ENCODE measurements at regions not wholly inside any gene's neighbourhood (a gene's known extent, or its start where the extent isn't known, plus 50 kb on each side); places are given as distances from the start of the nearest gene placed in this dataset.
"Not testable (repeated sequence)": the region's sequence is repeated elsewhere in the genome, so short reads cannot be mapped to it uniquely, and the experiment has no call there.

GRCh38 chr10:36488579-36488978 is 636.8 kb upstream of the ANKRD30A start:
- no peak for DNase-seq

GRCh38 chr10:36479073-36479472 is 646.3 kb upstream of the ANKRD30A start:
- no peak for DNase-seq

- DNase-seq, result no peak
Measured at GRCh38 chr10:36476399-36476798, 649.0 kb upstream of the ANKRD30A start.

GRCh38 chr10:36475746-36476145 is 649.7 kb upstream of the ANKRD30A start:
- no peak for DNase-seq

GRCh38 chr10:36474456-36474855 is 650.9 kb upstream of the ANKRD30A start:
- DNase-seq, result no peak

GRCh38 chr10:36473122-36473521 is 652.3 kb upstream of the ANKRD30A start:
- no peak for DNase-seq

GRCh38 chr10:36469585-36469984 is 655.8 kb upstream of the ANKRD30A start:
- no peak for DNase-seq

- no peak for DNase-seq
Measured at GRCh38 chr10:36468620-36469019, 656.8 kb upstream of the ANKRD30A start.

GRCh38 chr10:36465604-36466379 is 659.6 kb upstream of the ANKRD30A start:
- DNase-seq, result no peak

- no peak for DNase-seq
Measured at GRCh38 chr10:36464291-36464690, 661.1 kb upstream of the ANKRD30A start.

- DNase-seq, result no peak
Measured at GRCh38 chr10:36463390-36463789, 662.0 kb upstream of the ANKRD30A start.

- DNase-seq, result no peak
Measured at GRCh38 chr10:36462194-36462593, 663.2 kb upstream of the ANKRD30A start.

GRCh38 chr10:36458437-36458836 is 667.0 kb upstream of the ANKRD30A start:
- DNase-seq, result not testable (repeated sequence)

GRCh38 chr10:36457751-36458150 is 667.6 kb upstream of the ANKRD30A start:
- DNase-seq, result no peak

GRCh38 chr10:36455526-36456133 is 669.8 kb upstream of the ANKRD30A start:
- no peak for DNase-seq

GRCh38 chr10:36452851-36453250 is 672.5 kb upstream of the ANKRD30A start:
- no peak for DNase-seq

GRCh38 chr10:36451391-36451970 is 673.9 kb upstream of the ANKRD30A start:
- no peak for DNase-seq

GRCh38 chr10:36450380-36450779 is 675.0 kb upstream of the ANKRD30A start:
- no peak for DNase-seq

GRCh38 chr10:36448760-36449691 is 676.4 kb upstream of the ANKRD30A start:
- DNase-seq, result no peak

- no peak for DNase-seq
Measured at GRCh38 chr10:36446881-36447280, 678.5 kb upstream of the ANKRD30A start.

GRCh38 chr10:36443233-36443632 is 682.2 kb upstream of the ANKRD30A start:
- DNase-seq, result no peak

- DNase-seq, result no peak
Measured at GRCh38 chr10:36441557-36441956, 683.8 kb upstream of the ANKRD30A start.

- DNase-seq, result no peak
Measured at GRCh38 chr10:36440539-36440938, 684.9 kb upstream of the ANKRD30A start.

Data from OCI-M1 (cell line).